ENCODE measurements at regions not wholly inside any gene's neighbourhood (a gene's known extent, or its start where the extent isn't known, plus 50 kb on each side); places are given as distances from the start of the nearest gene placed in this dataset.
A peak's percentile ranks its signal among the peaks of the same experiment; 100 is the strongest.

- ATAC-seq, result no peak
- TF ChIP-seq TCF4 (CRISPR knock-in tag; IDR thresholded peaks at IDR 0.05; ENCODE audit: borderline replicate concordance), result no peak
- TF ChIP-seq BACH2 (CRISPR knock-in tag; IDR thresholded peaks at IDR 0.05; ENCODE audit: borderline replicate concordance), result no peak
- no peak for TF ChIP-seq CSDC2 (CRISPR knock-in tag; IDR thresholded peaks at IDR 0.05)
- TF ChIP-seq ISL1 (CRISPR knock-in tag; IDR thresholded peaks at IDR 0.05), result no peak
- no peak for TF ChIP-seq GLIS3 (CRISPR knock-in tag; IDR thresholded peaks at IDR 0.05)
- no peak for TF ChIP-seq TOX (CRISPR knock-in tag; IDR thresholded peaks at IDR 0.05; ENCODE audit: borderline replicate concordance)
- TF ChIP-seq CREB5 (CRISPR knock-in tag; IDR thresholded peaks at IDR 0.05; ENCODE audit: low read depth), result no peak
- TF ChIP-seq ZFP30 (CRISPR knock-in tag; IDR thresholded peaks at IDR 0.05), result no peak
- TF ChIP-seq PPARA (CRISPR knock-in tag; IDR thresholded peaks at IDR 0.05; ENCODE audit: borderline replicate concordance), result no peak
- TF ChIP-seq ZNF70 (CRISPR knock-in tag; IDR thresholded peaks at IDR 0.05), result no peak
- no peak for TF ChIP-seq ESRRG (CRISPR knock-in tag; IDR thresholded peaks at IDR 0.05)
- no peak for TF ChIP-seq CSRNP3 (CRISPR knock-in tag; IDR thresholded peaks at IDR 0.05)
- no peak for TF ChIP-seq POU6F1 (CRISPR knock-in tag; IDR thresholded peaks at IDR 0.05; ENCODE audit: borderline replicate concordance, low read depth)
- no peak for TF ChIP-seq RARB (CRISPR knock-in tag; IDR thresholded peaks at IDR 0.05)
- TF ChIP-seq ZNF565 (CRISPR knock-in tag; conservative IDR thresholded peaks at IDR 0.05; ENCODE audit: low read depth), result no peak
- TF ChIP-seq ZFP3 (CRISPR knock-in tag; IDR thresholded peaks at IDR 0.05), result no peak
Measured at GRCh38 chr18:34981487-34981886, 59.7 kb upstream of the MAPRE2 start.

- ATAC-seq, result no peak
- TF ChIP-seq CSDC2 (CRISPR knock-in tag; IDR thresholded peaks at IDR 0.05), result no peak
- TF ChIP-seq ZNF70 (CRISPR knock-in tag; IDR thresholded peaks at IDR 0.05), result no peak
- TF ChIP-seq ZNF565 (CRISPR knock-in tag; conservative IDR thresholded peaks at IDR 0.05; ENCODE audit: low read depth), result no peak
- no peak for TF ChIP-seq BACH2 (CRISPR knock-in tag; IDR thresholded peaks at IDR 0.05; ENCODE audit: borderline replicate concordance)
- no peak for TF ChIP-seq CSRNP3 (CRISPR knock-in tag; IDR thresholded peaks at IDR 0.05)
- TF ChIP-seq ARNTL (CRISPR knock-in tag; IDR thresholded peaks at IDR 0.05; ENCODE audit: borderline replicate concordance, low read depth), result no peak
- no peak for TF ChIP-seq ZNF8 (CRISPR knock-in tag; IDR thresholded peaks at IDR 0.05)
Measured at GRCh38 chr18:34985963-34986362, 55.2 kb upstream of the MAPRE2 start.

- TF ChIP-seq BACH2 (CRISPR knock-in tag; IDR thresholded peaks at IDR 0.05; ENCODE audit: borderline replicate concordance), result no peak
- no peak for TF ChIP-seq ESRRG (CRISPR knock-in tag; IDR thresholded peaks at IDR 0.05)
- no peak for TF ChIP-seq TSHZ2 (CRISPR knock-in tag; IDR thresholded peaks at IDR 0.05)
- TF ChIP-seq ZC3H10 (CRISPR knock-in tag; IDR thresholded peaks at IDR 0.05), result no peak
- TF ChIP-seq ISL1 (CRISPR knock-in tag; IDR thresholded peaks at IDR 0.05), result no peak
- TF ChIP-seq CSDC2 (CRISPR knock-in tag; IDR thresholded peaks at IDR 0.05), result no peak
- TF ChIP-seq ZFP30 (CRISPR knock-in tag; IDR thresholded peaks at IDR 0.05), result no peak
- no peak for TF ChIP-seq PPARA (CRISPR knock-in tag; IDR thresholded peaks at IDR 0.05; ENCODE audit: borderline replicate concordance)
- no peak for TF ChIP-seq CREB5 (CRISPR knock-in tag; IDR thresholded peaks at IDR 0.05; ENCODE audit: low read depth)
- ATAC-seq, result peak; percentile 82
Measured at GRCh38 chr18:34990597-34990996, 50.6 kb upstream of the MAPRE2 start.

Data from SK-N-SH treated with all-trans-retinoic acid at 6 μM for 48 hours (cell line).